Panc1 (cell line): ENCODE measurements at regions not wholly inside any gene's neighbourhood (a gene's known extent, or its start where the extent isn't known, plus 50 kb on each side); places are given as distances from the start of the nearest gene placed in this dataset.

Experiments
- ATAC-seq: fragments of 200-7000 bp; cut with Tn5 transposase; 2 replicates; pipeline ENCODE4 v1.9.1; 2020; ENCODE audit warnings: mild to moderate bottlenecking, moderate library complexity
- BruUV-seq: library from RNA; stranded (reverse); fragments of 400-500 nt; replicated peaks from 2 replicates; lab custom pipeline; 2021; lab: Mats Ljungman, UMichigan
- CTCF ChIA-PET: fragments of 300-600 bp; sonication (Branson Sonifier 250); formaldehyde crosslinking; loops from one replicate; lab custom pipeline; 2022; ENCODE audit warnings: antibody characterized with exemption; lab: Charles Lee
- POLR2A ChIA-PET: fragments of 300-600 bp; sonication (Branson Sonifier 250); formaldehyde crosslinking; loops from one replicate; lab custom pipeline; 2022; ENCODE audit warnings: antibody characterized with exemption; lab: Charles Lee
- DNase-seq: peaks from one replicate; pipeline ENCODE4 v3.0.0-alpha.2; 2010; ENCODE audit warnings: low read depth, low spot score
- H3K27ac ChIP-seq: 2 replicates; pipeline ENCODE4 v1.5.1; 2011; ENCODE audit warnings: mild to moderate bottlenecking, low read length, inconsistent platforms
- H3K27me3 ChIP-seq: fragments of 200-500 bp; sonication (Bioruptor generic); 2 replicates; pipeline ENCODE4 v1.6.0; 2014; ENCODE audit warnings: low read length, inconsistent platforms; ENCODE audit not compliant: control insufficient read depth, insufficient read depth
- H3K36me3 ChIP-seq: fragments of 200-500 bp; sonication (Bioruptor generic); 2 replicates; pipeline ENCODE4 v1.5.1; 2014; ENCODE audit warnings: inconsistent platforms, mild to moderate bottlenecking, low read length, moderate library complexity; ENCODE audit not compliant: control insufficient read depth, insufficient read depth
- H3K4me1 ChIP-seq: 2 replicates; pipeline ENCODE4 v1.5.1; 2011; ENCODE audit warnings: inconsistent platforms, mild to moderate bottlenecking, low read length, moderate library complexity; ENCODE audit not compliant: control insufficient read depth, insufficient read depth
- H3K4me3 ChIP-seq, 2 experiments: 2 replicates each; pipeline ENCODE4 v1.5.1; 2011 to 2012; ENCODE audit warnings: low read depth in 2 of 2, low read length in 2 of 2, mild to moderate bottlenecking in 2 of 2, inconsistent platforms in 1 of 2, moderate library complexity in 1 of 2
- H3K9me3 ChIP-seq: fragments of 200-500 bp; sonication (Bioruptor generic); 2 replicates; pipeline ENCODE4 v1.5.1; 2014; ENCODE audit warnings: low read depth, mild to moderate bottlenecking, inconsistent platforms, low read length, moderate library complexity; ENCODE audit not compliant: control insufficient read depth, insufficient read depth
- CTCF ChIP-seq: fragments of 450-650 bp; IDR thresholded peaks from 2 replicates; pipeline ENCODE4 v1.5.1; 2017; ENCODE audit warnings: mild to moderate bottlenecking
- POLR2AphosphoS5 ChIP-seq: IDR thresholded peaks from 2 replicates; pipeline ENCODE4 v1.6.1; 2012; ENCODE audit warnings: mild to moderate bottlenecking, low read depth, low read length, moderate library complexity
- REST ChIP-seq, 2 experiments: IDR thresholded peaks; 2 replicates each; pipeline ENCODE4 v1.6.1; 2011 to 2012; ENCODE audit warnings: low read depth in 2 of 2, control low read depth in 1 of 2, low read length in 1 of 2, mild to moderate bottlenecking in 1 of 2, moderate library complexity in 1 of 2; ENCODE audit not compliant: insufficient read depth in 1 of 2
- SIN3A ChIP-seq: IDR thresholded peaks from 2 replicates; pipeline ENCODE4 v1.6.1; 2012; ENCODE audit warnings: low read depth, mild to moderate bottlenecking, low read length, moderate library complexity, borderline replicate concordance; ENCODE audit not compliant: insufficient read depth
- TCF7L2 ChIP-seq: IDR thresholded peaks from 2 replicates; pipeline ENCODE4 v1.6.1; 2011; ENCODE audit warnings: mild to moderate bottlenecking, low read depth, low read length, inconsistent platforms
- in situ Hi-C: cut with HindIII; loops from 2 replicates; pipeline ENCODE4 v1.10.0; 2016; ENCODE audit warnings: low sequenced_read_pairs, low pct_unique_long_range_greater_than_20kb
- intact Hi-C: fragments of 100-400 bp; cut with micrococcal nuclease; formaldehyde crosslinking; loops from one replicate; pipeline ENCODE4 v1.10.0; 2022; ENCODE audit not compliant: unreplicated experiment

- no peak for ATAC-seq
- no peaks in the 10 kb centered on the region for H3K4me1 ChIP-seq
- H3K4me3 ChIP-seq = no peak overlapping the region
- ChIA-PET POLR2A (no interaction called here), CTCF (no interaction called here)
- intact Hi-C loops = no loop called here
- in situ Hi-C loops = no loop called here
- no peaks in the 10 kb centered on the region; the same call in 1 of the 2 replicates for H3K36me3 ChIP-seq
- H3K27me3 ChIP-seq = no peaks in the 10 kb centered on the region
- no peak for DNase-seq
- H3K27ac ChIP-seq = no peak overlapping the region
- H3K9me3 ChIP-seq = no peaks in the 10 kb centered on the region
- TF ChIP-seq SIN3A = no peak
- TF ChIP-seq REST (IDR thresholded peaks at IDR 0.05; ENCODE audit: insufficient read depth in 1 of 2, low read depth in 2 of 2, low read length in 1 of 2) = no peak
- TF ChIP-seq CTCF = no peak
- no peak for TF ChIP-seq POLR2AphosphoS5
- no peak for TF ChIP-seq TCF7L2
- no TSS peak for BruUV-seq
These were observed 818.1 kb downstream of the SLC4A3 start for GRCh38 chr2:220445429-220446105.

- in situ Hi-C loops (no loop called here), intact Hi-C loops (no loop called here)
- no TSS peak for BruUV-seq
- Histone ChIP-seq H3K4me3 (no peak overlapping the region), H3K9me3 (no peaks in the 10 kb centered on the region), H3K4me1 (no peaks in the 10 kb centered on the region), H3K27me3 (no peaks in the 10 kb centered on the region), H3K36me3 (no peaks in the 10 kb centered on the region), H3K27ac (no peak overlapping the region)
- DNase-seq (no peak), ATAC-seq (no peak)
- TF ChIP-seq CTCF (no peak), POLR2AphosphoS5 (no peak), REST (IDR thresholded peaks at IDR 0.05; ENCODE audit: insufficient read depth in 1 of 2, low read depth in 2 of 2, low read length in 1 of 2) (no peak), SIN3A (no peak), TCF7L2 (no peak)
- CTCF ChIA-PET = no interaction called here
- POLR2A ChIA-PET = no interaction called here
These were observed 818.8 kb downstream of the SLC4A3 start for GRCh38 chr2:220446106-220446712.
